ENCODE measurements at regions not wholly inside any gene's neighbourhood (a gene's known extent, or its start where the extent isn't known, plus 50 kb on each side); places are given as distances from the start of the nearest gene placed in this dataset.

- no peak overlapping the region for H3K4me3 ChIP-seq (ENCODE audit: low read depth, low read length)
- DNase-seq (ENCODE audit: low read depth) = no peak
- TF ChIP-seq CTCF (IDR thresholded peaks at IDR 0.05; ENCODE audit: low read depth, low read length, missing control alignments) = no peak
Observed at GRCh38 chr4:187109636-187110035, 386.0 kb upstream of the FAT1 start.

- no peak overlapping the region for H3K4me3 ChIP-seq (ENCODE audit: low read depth, low read length)
- no peak for DNase-seq (ENCODE audit: low read depth)
- no peak for TF ChIP-seq CTCF (IDR thresholded peaks at IDR 0.05; ENCODE audit: low read depth, low read length, missing control alignments)
Observed at GRCh38 chr4:187118166-187118565, 394.5 kb upstream of the FAT1 start.

- H3K4me3 ChIP-seq (ENCODE audit: low read depth, low read length) = no peak overlapping the region
- DNase-seq (ENCODE audit: low read depth) = no peak
- no peak for TF ChIP-seq CTCF (IDR thresholded peaks at IDR 0.05; ENCODE audit: low read depth, low read length, missing control alignments)
Observed at GRCh38 chr4:187118602-187119120, 395.0 kb upstream of the FAT1 start.

- no peak for TF ChIP-seq CTCF (IDR thresholded peaks at IDR 0.05; ENCODE audit: low read depth, low read length, missing control alignments)
- DNase-seq (ENCODE audit: low read depth) = no peak
- no peak overlapping the region for H3K4me3 ChIP-seq (ENCODE audit: low read depth, low read length)
Observed at GRCh38 chr4:187124331-187124730, 400.7 kb upstream of the FAT1 start.

- no peak overlapping the region for H3K4me3 ChIP-seq (ENCODE audit: low read depth, low read length)
- TF ChIP-seq CTCF (IDR thresholded peaks at IDR 0.05; ENCODE audit: low read depth, low read length, missing control alignments) = no peak
- no peak for DNase-seq (ENCODE audit: low read depth)
Observed at GRCh38 chr4:187125062-187125461, 401.4 kb upstream of the FAT1 start.

GRCh38 chr4:187127456-187127855 lies 403.8 kb upstream of the FAT1 start:
- DNase-seq (ENCODE audit: low read depth) = no peak
- no peak overlapping the region for H3K4me3 ChIP-seq (ENCODE audit: low read depth, low read length)
- no peak for TF ChIP-seq CTCF (IDR thresholded peaks at IDR 0.05; ENCODE audit: low read depth, low read length, missing control alignments)

- H3K4me3 ChIP-seq (ENCODE audit: low read depth, low read length) = no peak overlapping the region
- DNase-seq (ENCODE audit: low read depth) = no peak
- no peak for TF ChIP-seq CTCF (IDR thresholded peaks at IDR 0.05; ENCODE audit: low read depth, low read length, missing control alignments)
Observed at GRCh38 chr4:187128222-187128621, 404.6 kb upstream of the FAT1 start.
